GM18508 (cell line): ENCODE measurements at regions not wholly inside any gene's neighbourhood (a gene's known extent, or its start where the extent isn't known, plus 50 kb on each side); places are given as distances from the start of the nearest gene placed in this dataset.

Source experiments
- ATAC-seq: cut with Tn5 transposase; IDR thresholded peaks from one replicate; pipeline ENCODE4 v1.9.1; 2021; ENCODE audit warnings: moderate number of reproducible peaks; ENCODE audit not compliant: insufficient read depth, unreplicated experiment

DNA sequence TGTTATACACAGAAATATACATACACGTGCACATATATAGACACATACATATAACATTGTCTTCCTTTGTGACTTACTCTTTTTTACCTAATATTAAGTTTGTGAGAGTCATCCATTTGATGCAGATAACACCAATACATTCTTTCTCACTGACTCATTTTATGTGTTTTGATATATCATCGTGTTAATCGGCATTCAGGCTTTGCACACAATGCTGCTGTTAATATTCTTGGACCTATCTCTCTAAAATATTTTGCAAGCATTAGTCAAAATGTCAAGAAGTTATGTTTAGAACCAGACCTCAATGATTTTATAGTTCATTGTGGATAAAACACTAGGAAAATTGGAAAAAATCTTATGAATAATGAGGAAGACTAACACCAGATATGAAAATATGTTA is 441.1 kb downstream of the LRATD1 start:
- no peak for ATAC-seq

DNA sequence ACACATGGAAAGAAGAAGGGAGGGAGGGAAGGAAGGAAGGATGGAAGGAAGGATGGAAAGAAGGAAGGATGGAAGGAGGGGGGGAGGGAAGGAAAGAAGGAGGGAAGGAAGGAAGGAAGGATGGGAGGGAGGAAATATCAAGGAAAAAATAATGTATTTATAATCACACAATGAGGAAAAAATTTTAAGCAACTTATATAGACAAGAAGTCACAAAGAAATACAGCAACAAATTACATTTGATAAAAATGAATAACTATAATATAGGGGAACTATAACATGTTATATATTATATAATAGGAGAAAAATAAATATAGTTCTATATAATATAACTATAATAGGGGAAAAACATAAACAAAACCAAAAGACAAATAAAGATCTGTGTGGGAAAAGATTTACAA is 441.8 kb downstream of the LRATD1 start:
- no peak for ATAC-seq

DNA sequence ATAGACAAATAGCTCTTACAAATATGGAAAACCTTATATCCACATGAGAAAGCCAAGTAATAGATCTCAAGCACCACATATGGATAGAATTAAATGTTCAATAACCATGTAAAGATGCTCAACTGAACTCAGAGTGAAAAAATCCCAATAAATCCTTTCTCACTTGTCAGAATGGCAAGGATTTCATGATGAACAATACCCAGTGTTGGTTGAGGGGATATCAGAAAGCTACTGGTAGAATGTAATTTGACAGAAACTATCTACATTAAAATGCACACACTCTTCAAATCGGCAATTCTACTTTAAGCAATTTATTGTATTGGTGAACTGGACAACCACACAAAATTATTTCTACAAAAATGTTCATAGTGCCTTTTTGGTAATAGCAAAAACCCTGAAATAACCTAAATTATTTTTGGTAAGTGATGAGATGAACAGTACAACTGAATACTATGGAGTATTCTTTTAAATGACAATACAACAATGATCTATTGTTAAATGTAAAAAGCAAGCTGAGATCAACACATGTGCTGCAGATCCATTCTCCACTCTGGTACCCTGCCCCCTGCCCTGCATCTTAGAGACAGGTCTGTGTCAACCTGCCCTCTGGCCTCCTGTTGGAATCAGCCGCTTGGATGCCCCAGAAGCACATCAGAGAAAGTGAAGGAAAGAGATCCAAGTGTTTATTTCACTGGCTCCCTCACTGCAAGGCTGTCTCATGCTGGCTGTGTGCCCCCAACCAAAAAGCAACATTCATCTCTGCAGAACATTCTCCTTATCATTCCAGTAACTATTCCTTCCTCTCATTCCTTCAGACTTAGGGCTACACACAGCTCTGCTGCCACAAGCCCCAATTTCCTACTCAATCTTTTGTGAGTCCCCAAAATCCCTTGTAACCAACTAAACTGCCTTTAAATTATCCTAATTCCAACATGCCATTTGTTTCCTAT is 442.5 kb downstream of the LRATD1 start:
- no peak for ATAC-seq

DNA sequence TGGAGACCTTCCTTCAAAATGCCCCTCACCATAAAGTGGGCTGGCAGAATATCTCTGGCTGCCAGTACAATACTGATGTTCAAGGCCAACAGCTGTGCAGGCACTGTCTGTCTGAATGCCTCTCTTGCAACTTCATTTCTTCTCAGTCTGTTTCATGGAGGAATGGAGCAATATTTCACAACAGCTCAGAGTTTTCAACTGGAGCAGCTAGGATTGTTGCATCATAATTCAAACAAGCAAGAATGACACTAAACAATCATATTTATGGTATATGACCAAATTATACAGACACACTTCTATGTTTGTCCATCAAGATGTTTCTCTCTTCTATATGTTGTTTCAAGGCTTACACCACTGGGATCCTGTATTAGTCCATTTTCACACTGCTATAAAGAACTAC is 444.2 kb downstream of the LRATD1 start:
- no peak for ATAC-seq

DNA sequence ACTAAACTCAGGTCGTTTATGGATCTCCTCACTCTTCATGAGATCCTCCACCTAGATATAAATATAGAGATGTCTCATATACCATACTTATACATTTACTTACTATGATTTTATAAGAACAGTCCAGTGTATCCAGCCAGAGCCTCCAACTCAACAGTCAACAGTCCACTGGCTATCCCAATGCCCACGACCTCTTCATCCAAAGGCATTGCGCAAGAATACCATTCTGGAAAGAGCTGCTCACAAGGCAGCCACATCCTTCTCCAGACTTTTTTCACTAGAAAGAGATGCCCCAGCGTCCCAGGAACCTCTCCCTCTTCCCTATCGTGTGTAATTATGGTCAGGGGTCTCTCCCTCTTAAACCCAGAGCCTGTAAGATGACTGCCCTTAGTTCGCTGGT is 448.8 kb downstream of the LRATD1 start:
- ATAC-seq: no peak

DNA sequence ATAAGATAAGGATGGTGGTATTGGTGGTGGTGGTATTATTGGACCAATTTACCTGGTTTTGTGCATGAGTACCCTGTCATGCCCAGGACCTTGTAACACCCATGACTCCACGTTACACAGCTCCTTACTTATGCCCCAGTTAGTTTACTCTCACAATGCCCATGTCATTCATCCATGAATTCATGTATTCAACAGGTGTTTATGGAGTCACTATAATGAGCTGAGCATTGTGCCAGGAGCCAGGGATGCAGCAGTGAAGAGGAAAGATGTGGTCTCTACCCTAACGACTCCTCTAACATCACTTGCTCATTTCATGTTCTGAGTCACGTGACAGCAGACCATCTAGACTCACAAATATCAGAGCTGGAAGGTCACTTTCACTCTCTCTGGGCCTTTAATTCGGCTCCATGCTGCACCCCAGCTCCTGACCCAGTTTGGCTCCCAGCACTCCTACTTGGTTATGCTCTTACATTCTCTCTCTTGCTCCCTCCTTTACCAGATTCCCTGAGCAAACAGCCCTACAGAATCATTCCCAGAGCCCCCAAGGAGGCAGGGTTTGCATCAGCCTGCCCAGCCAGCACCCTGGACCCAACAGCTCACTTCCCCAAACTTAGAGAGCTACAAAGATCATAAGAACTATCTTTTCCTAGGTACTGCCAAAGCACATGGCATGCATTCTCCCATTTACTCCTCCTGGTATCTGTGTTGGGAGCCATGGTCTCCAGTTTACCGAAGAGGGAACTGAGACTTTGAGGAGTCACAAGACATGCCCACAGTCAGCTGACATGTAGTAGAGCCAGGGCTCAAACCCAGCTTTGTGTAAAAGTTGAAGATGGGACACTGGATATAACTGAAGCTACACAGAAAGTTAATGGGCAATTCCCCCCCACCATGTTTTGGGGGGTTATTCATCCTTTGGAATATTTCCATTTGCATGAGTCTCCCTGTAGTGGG is 449.9 kb downstream of the LRATD1 start:
- ATAC-seq: no peak

DNA sequence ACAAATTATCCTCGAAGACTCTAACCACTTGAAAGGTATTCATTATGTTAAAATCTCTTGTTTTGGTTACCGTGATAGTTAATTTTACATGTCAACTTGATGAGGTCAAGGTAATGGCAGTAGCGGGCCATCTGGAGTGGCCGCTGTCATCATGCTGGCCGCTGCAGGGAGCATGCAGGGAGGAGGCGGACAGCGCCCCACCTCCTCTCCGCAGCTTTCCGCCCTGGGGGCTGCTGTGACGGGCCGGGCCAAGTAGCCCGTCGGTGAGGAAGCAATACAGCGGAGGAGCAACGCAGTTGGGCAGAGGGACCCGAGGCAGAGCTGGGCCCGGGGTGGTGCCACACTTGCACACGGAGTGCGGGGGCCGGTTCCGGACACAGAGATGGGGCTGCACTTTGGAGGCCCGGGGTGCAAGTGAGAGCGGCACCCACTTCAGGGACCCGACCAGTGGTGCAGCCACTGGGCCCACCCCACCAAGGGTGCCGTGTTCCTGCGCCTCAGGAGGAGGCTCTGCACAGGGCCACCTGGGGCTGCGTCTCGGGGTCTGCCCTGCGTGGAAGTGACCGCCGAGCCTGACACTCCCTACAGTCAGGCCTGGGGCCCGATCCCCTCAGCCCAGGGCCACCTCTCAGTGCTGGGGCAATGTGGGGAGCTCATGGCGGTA is 452.4 kb downstream of the LRATD1 start:
- no peak for ATAC-seq

DNA sequence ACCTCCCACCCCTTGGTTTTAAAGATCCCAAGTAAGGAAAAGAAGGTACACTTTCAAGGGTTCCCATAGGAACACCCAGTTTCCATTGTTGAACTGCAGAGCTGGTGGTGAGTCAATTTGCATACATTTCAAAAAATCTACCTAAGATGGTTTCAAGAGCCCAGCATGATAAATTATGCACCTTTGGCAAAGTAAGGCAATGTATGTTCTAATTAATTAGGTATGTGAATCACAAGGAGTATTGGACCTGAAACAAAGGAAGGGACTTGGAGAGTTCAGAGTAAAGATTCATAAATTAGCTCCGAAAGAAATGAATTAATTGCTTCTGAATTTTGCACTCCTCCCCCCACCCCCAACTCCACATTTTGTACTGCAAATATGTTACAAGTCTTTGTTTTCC is 459.7 kb downstream of the LRATD1 start:
- no peak for ATAC-seq

DNA sequence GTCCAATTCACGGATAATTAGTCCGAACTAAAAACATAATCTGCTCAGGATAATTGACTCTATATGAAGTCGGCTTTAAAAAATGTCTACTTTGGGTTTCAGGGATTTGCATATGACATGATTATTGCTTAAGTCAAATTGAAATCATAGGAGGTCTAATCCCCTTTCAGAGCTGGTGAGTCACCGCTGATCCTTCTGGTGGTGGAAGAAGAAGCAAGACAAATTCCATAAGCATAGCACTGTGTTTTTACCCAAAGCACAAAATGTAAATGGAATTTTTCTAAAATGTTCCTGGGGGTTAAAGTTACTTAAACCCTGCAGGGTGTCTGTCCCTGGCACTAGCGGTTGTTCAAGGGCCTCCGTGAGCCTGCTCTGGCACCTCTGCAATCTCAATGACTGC is 460.2 kb downstream of the LRATD1 start:
- ATAC-seq: no peak

DNA sequence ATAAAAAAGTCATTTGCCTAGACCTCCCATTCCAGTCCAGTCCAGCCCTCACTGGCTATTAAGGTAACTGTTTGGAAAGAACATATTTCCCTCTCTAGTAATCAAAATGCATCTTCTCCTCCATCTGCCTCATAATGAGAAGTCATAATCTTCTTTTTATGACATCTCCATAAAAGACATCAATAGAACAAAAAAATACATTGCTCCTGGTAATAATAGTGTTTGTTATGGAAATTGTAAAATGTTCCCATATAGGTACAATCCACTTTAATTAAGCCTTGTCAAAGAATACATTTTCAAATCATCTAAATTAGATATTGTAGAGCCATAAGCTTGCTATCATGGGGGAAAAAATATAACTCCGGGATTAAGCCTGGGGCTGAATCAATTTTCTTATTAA is 461.6 kb downstream of the LRATD1 start:
- no peak for ATAC-seq

DNA sequence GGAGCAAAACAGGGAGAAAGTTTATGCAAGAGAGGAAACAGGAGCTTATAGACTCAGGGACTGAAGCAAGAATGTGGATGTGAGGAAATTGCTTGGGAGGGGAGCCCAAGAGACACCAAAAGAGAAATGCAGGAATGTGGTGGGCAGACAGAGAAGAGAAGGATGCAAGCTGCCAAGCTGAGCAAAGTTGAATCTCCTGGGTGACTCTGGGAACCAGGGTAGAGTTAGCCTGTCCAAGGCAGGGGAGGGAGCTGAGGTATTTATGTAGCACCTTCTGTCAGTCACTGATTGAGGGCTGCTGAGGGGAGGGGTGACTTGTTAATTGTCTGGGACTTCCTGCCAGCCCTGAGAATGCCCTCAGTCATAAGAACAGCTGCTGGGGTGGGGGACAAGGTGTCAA is 464.3 kb downstream of the NBAS start:
- ATAC-seq: no peak

DNA sequence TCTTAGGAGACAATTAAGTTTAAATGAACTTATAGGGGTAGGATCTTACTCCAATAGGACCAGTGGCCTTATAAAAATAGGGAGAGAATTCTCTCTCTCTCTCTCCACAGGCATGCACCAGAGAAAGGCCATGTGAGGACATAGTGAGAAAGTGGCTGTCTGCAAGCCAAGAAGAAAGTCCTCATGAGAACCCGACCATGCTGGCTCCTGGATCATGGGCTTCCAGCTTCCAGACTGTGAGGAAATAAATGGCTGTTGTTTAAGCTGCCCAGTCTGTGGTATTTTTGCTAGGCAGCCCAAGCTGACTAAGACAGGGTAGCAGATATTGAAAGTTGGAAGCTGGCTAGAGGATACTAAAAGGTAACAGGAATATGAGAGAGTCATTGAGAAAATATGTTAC is 454.0 kb downstream of the NBAS start:
- ATAC-seq: no peak

DNA sequence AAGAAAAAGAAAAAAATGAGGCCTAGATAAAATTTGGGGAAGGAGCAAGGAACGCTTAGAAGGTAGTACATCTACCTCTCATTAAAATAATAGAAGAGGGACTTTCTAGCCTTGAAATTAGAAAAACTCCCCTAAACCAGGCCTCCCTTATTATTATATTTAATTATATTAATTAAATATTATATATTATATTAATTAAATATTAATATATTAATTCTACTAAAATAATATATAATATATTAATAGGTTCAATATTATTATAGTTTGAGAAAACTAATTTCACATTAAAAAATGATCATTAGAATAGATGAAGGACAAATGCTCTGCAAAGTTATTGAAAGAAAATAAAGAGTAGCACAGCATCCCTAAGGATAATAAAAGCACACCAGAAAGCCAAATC is 449.4 kb downstream of the NBAS start:
- no peak for ATAC-seq

DNA sequence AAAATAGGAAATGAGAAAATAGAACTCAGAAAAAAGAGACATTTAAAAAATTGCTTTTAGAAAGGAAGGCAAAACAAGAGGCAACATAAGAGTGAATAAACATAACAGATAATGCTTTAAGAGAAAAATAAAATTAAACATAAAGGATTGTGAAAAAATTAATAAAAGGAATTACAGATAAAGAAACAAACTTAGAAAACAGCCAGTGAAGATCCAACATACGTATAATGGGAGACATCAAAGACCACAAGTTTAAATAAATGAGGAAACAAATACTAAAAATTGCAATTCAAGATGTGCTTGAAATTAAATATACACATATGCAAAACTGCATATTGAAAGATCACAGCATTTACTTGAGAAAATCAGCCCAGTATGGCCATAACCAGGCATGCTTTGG is 448.9 kb downstream of the NBAS start:
- ATAC-seq: no peak

DNA sequence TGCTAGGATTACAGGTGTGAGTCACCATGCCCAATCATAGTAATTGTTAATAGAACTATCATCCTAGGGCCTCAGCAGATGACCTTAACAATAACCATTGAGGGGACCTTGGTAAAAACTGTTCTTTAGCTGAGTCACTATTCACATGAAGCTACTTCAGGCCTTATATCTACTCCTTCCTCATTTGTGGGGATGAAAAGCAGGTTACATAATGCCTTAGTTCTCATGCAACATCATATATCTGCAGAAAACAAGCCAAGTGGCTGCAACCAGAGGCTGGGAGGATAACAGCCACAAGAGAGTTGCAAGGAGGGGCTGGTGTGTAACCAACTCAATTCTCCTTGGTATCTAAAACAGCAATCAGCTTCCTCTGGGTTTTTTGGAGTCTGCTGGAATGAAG is 445.4 kb downstream of the NBAS start:
- ATAC-seq: no peak

DNA sequence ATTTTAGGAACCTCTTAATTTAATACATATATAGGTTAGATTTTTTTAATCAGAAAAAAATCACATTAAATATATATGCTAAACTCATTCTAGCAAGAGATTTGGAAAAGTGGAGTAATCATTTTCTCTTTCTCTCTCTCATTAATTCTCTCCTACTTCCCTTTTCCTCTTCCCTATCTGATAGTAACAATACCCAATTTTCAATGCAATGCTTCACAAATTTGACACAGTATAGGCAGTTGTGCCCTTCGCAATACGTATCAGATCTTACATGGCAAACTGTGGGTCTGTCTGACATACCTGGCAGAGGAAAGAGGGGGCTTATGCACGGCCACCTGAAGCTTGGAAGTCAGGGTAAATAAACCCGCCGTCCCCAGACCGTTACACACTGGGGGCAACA is 444.3 kb downstream of the NBAS start:
- ATAC-seq: no peak
